RKO (cell line): ENCODE measurements at regions not wholly inside any gene's neighbourhood (a gene's known extent, or its start where the extent isn't known, plus 50 kb on each side); places are given as distances from the start of the nearest gene placed in this dataset.

Experiments
- DNase-seq: peaks from one replicate; pipeline ENCODE4 v3.0.0-alpha.2; 2016; ENCODE audit warnings: low spot score

- no peak for DNase-seq
Measured at GRCh38 chr12:18207266-18207665, 54.1 kb upstream of the PIK3C2G start.

- no peak for DNase-seq
Measured at GRCh38 chr12:18206198-18206597, 55.1 kb upstream of the PIK3C2G start.

- DNase-seq, result no peak
Measured at GRCh38 chr12:18204053-18204452, 57.3 kb upstream of the PIK3C2G start.

- DNase-seq, result no peak
Measured at GRCh38 chr12:18192119-18192518, 69.2 kb upstream of the PIK3C2G start.

DNA sequence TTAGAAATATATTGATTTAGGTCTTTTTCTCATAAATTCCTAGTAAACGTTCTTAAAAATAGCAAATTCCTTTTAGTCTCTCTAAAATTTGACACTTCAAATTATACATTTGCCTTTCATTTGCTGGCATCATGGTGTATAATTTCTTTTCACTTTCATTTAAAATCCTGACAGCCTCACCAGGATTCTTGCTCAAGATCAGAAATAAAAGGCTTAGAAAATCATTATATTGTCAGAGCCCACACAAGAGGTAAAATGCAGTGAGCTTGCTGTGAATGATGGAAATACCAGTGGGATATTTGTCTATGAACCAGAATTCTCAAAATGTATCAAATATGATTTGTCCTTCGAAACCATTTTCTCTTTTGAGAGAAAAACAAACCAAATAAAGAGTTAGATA, 78.2 kb upstream of the PIK3C2G start:
- no peak for DNase-seq

GRCh38 chr12:18171571-18171970, 81.6 kb upstream of the RERGL start:
- no peak for DNase-seq

GRCh38 chr12:18168016-18168415, 78.0 kb upstream of the RERGL start:
- no peak for DNase-seq

DNA sequence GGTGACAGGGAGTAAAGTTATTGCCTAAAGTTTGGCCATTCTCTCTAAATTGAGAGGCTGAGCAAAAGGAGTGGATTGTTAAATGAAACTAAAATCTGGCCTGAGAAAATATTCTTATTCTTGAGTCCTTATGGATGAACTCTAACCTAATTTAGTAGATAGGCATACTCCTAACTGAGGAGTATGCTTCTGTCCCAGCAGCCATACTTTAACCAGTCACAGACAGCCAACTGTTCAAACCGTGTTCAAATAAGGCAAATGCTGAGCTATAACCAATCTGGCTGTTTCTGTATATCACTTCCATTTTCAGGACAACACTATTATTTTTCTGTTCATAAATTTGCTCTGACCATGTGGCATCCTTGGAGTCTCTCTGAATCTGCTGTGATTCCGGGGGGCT, 75.9 kb upstream of the RERGL start:
- no peak for DNase-seq

- peak; percentile 53 for DNase-seq
Measured at GRCh38 chr12:18165422-18165871, 75.5 kb upstream of the RERGL start.

GRCh38 chr12:18160901-18161300, 70.9 kb upstream of the RERGL start:
- DNase-seq, result no peak

DNA sequence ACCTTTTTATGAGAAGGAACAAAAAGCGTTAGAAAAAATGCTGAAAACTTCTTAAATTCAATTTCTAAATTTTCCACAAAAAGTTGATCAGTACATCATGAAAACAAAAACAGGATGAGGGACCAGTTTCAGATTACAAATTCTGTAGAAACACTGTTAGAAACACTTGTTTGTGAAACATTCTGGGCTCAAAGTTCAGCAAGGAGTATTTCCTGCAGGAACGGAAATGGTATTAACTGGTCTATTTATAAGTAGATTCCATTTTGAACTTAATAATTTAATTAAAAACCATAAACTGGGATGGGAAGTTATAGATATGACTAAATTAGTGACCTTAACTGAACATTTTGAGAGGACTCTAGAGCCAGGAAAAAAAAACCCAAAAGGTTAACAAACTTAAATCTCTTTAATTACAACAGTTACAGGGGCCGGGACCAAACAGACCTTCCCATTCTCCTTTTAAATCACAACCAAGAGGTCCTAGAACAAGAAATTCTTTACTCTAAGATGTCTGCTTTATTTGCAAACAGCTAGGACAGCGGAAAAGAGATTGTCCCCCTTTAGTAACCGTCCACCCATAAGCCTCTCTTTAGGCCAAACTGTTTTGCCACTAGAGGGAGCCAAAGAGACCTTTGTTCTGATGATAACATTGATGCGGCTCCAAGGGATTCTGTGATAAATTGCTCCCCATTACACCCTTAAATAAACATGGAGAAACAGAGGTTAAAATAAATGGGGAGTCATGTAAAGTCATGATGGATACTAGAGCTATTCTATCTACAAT, 69.0 kb upstream of the RERGL start:
- DNase-seq, result peak; percentile 29

GRCh38 chr12:18153826-18154225, 63.8 kb upstream of the RERGL start:
- no peak for DNase-seq

DNA sequence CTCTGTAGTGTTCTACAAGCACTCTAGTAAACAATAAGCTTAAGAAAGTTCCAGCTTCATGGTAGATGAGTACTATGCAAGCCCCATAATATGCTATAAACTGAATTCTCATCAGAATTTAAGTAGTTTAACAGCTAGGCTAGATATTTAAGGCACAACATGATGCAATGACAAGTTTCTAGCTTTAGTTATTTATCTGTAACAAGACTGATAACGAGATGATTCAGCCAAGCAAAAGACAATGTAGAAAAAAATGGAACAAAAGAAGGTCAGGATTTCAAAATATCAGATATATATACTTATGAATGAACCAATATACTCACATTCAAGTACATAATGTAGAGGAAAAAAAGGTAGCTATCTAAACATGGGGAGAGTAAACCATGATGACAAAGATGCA, 61.0 kb upstream of the RERGL start:
- DNase-seq, result no peak

DNA sequence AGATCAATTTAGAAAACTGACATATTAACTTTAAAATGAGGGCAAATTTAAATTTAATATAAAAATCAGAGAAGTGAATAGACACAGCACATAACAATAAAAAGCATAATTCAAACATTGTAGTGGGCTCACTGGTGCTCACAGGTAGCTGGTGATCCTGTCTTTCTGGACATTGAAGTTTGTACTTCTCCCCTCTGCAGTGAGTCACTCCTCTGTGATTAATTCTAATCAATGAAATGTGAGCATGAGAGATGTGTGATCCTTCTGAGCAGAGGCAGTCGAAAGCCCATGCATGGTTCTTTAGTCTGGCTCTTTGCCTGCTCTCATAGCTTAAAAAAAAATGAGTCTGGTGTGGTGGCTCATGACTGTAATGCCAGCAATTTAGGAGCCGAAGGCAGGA, 59.0 kb upstream of the RERGL start:
- no peak for DNase-seq

DNA sequence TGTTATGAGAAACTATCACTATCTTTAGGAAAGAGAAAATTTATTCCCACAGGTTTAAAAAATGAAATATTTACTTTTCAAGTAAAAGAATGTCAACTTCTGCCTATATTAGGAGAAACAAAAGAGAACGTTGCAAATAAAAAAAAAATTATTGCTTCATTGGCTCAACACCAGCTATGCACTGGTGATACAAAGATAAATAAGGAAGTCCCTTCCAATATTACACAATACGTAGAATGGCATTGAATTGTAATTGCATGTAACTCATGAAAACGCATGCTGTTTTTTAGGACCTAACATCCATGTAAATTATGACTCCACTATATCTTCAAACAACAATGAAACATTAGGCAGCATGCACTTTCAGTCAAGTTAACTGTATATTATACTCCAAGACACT, 56.4 kb upstream of the RERGL start:
- no peak for DNase-seq

- no peak for DNase-seq
Measured at GRCh38 chr12:18145924-18146323, 55.9 kb upstream of the RERGL start.

- peak; percentile 23 for DNase-seq
Measured at GRCh38 chr12:18141048-18141982, 51.3 kb upstream of the RERGL start.

DNA sequence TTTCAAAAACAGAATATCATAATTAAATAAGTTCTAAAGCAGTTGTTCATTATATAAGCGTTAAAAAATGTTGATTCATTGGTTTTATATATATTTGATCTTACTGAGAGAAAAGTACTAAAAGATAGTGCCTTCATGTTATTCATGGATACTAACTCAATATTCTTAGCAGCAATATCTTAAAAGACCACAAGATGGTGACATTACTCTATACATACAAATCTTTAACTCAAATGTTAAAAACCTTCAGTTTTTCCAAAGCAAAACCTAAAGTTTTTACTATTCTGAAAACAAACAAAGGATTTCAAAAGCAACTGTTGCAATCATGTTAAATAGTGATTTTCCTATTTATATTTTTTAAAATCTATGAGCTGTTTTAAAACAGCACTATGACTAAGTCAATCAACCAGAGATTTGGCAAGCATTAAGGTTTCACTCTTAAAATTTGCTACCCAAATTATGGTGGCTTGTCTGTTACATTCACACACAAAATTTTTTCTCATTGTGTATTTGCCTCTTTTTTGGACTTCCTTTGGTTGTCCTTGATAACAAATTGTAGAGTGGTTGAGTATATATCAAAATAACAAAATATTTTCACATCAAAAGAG, 50.1 kb upstream of the RERGL start:
- DNase-seq, result peak; percentile 51
